ENCODE measurements at regions not wholly inside any gene's neighbourhood (a gene's known extent, or its start where the extent isn't known, plus 50 kb on each side); places are given as distances from the start of the nearest gene placed in this dataset.

DNA sequence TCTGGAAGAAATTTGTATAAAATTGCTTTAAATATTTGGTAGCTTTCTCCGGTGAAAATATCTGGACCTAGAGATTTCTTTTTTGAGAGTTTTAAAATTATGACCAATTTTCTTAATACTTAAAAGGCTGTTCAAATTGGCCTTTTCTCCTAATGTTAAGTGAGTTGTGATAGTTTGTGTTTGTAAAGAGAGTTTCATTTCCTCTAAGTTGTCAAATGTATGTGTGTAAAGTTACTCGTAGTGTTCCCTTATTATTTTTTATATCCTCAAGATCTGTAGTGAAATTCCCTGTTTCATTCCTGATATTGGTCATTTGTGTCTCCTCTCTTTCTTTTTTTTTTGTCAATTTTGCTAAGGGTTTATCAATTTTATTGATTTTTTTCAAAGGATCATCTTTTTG lies 92.6 kb upstream of the CTNNB1 start:
- in situ Hi-C loops (cut with MboI; ENCODE audit: low sequenced_read_pairs, unreplicated experiment): no loop called here
- no peak for DNase-seq (ENCODE audit: low spot score)
- TF ChIP-seq, protein P1, sequence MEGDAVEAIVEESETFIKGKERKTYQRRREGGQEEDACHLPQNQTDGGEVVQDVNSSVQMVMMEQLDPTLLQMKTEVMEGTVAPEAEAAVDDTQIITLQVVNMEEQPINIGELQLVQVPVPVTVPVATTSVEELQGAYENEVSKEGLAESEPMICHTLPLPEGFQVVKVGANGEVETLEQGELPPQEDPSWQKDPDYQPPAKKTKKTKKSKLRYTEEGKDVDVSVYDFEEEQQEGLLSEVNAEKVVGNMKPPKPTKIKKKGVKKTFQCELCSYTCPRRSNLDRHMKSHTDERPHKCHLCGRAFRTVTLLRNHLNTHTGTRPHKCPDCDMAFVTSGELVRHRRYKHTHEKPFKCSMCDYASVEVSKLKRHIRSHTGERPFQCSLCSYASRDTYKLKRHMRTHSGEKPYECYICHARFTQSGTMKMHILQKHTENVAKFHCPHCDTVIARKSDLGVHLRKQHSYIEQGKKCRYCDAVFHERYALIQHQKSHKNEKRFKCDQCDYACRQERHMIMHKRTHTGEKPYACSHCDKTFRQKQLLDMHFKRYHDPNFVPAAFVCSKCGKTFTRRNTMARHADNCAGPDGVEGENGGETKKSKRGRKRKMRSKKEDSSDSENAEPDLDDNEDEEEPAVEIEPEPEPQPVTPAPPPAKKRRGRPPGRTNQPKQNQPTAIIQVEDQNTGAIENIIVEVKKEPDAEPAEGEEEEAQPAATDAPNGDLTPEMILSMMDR (IDR thresholded peaks at IDR 0.05; ENCODE audit: borderline replicate concordance, control extremely low read depth, extremely low read depth, insufficient read depth, missing control alignments): no peak

DNA sequence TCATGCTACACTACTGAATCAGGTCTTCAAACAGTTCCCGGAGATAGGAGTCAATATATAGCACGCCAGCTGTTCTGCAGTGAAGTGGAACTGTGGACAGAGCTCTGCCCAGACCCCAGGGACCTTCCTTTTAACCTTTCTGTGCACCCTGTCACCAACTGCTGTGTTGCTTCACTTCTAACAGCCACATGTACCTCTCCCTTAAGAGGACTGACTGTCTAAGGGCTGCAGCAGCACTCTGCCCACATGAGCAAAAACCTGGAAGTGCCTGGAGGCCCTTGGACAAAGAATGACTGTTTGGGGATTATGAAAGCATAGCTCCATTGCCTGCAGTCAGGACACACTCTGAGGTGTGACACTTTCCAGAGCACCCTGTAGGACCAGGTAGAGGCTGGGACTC lies 88.3 kb upstream of the CTNNB1 start:
- no peak for DNase-seq (ENCODE audit: low spot score)
- in situ Hi-C loops (cut with MboI; ENCODE audit: low sequenced_read_pairs, unreplicated experiment): no loop called here

DNA sequence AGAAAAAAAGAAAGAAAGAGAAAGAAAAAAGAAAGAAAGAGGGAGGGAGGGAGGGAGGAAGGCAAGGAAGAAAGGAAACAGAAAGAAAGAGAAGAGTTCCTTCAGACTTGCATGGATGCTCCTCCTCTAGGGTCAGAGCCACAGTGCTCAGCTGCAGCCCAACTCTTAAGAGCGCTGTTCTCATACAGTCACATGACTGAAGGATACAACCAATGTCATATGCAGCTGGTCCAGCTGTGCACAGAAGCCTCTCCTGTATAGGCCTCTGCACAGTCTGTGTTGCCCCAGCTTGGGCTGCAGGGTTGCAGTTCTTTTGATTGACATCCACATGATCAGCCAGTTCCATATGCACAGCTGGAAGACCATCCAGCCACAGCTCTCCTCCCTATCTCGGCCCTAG lies 86.8 kb upstream of the CTNNB1 start:
- in situ Hi-C loops (cut with MboI; ENCODE audit: low sequenced_read_pairs, unreplicated experiment): no loop called here
- TF ChIP-seq, protein P1 (IDR thresholded peaks at IDR 0.05; ENCODE audit: borderline replicate concordance, control extremely low read depth, extremely low read depth, insufficient read depth, missing control alignments): no peak
- DNase-seq (ENCODE audit: low spot score): no peak

More for the DNA sequence above, 88.3 kb upstream of the CTNNB1 start:
- TF ChIP-seq, protein P1 (IDR thresholded peaks at IDR 0.05; ENCODE audit: borderline replicate concordance, control extremely low read depth, extremely low read depth, insufficient read depth, missing control alignments): no peak

DNA sequence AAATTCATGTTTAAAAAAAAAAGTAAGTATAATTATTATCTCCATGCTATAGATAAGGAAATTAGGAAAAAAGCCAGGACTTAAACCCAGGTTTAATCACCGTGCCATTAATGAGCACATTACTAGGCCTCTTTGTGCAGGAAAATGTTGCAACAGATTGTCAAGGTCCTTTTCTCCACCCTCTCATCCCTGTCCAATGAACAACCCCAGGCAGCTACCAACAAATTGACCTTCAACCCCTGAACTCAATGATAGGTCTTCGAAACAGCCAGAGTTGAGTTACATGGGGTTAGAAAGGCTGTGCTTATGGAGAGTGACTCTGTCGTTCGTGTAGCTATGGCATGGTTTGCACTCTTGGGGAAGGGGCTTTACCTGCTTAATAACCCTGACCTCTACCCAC lies 84.2 kb upstream of the CTNNB1 start:
- DNase-seq (ENCODE audit: low spot score): no peak
- in situ Hi-C loops (cut with MboI; ENCODE audit: low sequenced_read_pairs, unreplicated experiment): no loop called here

DNA sequence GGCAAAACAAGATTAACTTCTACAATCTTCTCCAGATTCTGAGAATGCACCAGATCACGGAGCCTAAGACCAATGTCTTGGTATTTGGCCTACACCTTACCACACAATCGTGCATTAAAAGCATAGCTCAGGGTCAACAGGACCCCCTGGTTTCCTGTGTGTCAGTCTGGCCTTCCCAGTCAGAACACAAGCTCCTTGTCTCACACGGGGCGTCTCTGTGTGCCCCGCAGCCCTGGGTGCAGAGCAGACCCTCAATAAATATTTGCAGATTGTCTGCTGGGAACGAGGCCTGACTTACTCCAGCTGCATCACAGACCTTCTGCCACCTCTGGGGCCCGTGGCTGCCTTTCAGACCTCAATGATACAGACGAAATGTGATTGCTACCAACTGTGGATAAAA lies 82.5 kb upstream of the CTNNB1 start:
- TF ChIP-seq, protein P1 (IDR thresholded peaks at IDR 0.05; ENCODE audit: borderline replicate concordance, control extremely low read depth, extremely low read depth, insufficient read depth, missing control alignments): no peak
- no peak for DNase-seq (ENCODE audit: low spot score)
- in situ Hi-C loops (cut with MboI; ENCODE audit: low sequenced_read_pairs, unreplicated experiment): no loop called here

More for the DNA sequence above, 84.2 kb upstream of the CTNNB1 start:
- TF ChIP-seq, protein P1 (IDR thresholded peaks at IDR 0.05; ENCODE audit: borderline replicate concordance, control extremely low read depth, extremely low read depth, insufficient read depth, missing control alignments): no peak

DNA sequence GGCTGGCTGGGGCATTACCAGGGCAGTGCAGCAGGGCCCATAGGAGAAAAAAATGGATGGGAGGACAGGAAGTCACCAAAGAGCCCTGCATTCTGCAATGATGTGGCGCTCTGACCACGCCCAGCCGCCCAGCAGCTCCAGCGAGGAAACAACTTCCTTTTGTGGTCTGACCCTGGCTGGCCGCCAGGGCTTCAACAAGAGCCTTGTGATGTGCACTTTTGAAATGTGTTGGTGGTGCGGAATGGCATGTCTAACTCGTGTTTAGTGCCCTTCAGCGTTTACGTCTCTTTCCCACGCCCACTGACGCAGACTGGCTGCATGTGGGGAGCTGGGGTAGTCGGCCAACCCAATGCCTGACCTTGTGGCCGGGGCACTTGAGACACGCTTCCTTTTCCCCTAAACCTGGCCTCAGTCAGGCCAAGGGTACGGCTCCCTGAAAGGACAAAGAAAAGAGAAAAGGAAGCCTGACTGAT lies 81.9 kb upstream of the CTNNB1 start:
- in situ Hi-C loops (cut with MboI; ENCODE audit: low sequenced_read_pairs, unreplicated experiment): no loop called here
- TF ChIP-seq, protein P1 (IDR thresholded peaks at IDR 0.05; ENCODE audit: borderline replicate concordance, control extremely low read depth, extremely low read depth, insufficient read depth, missing control alignments): no peak
- DNase-seq (ENCODE audit: low spot score): peak; percentile 70

Measured in GM13976 (cell line).